NCI-H1694 treated with DMSO at 0.1 percent for 48 hours (cell line): ENCODE measurements at regions not wholly inside any gene's neighbourhood (a gene's known extent, or its start where the extent isn't known, plus 50 kb on each side); places are given as distances from the start of the nearest gene placed in this dataset.

Experiments
- DNase-seq: peaks from one replicate; lab custom pipeline; 2025; lab: John Stamatoyannopoulos, UW

DNA sequence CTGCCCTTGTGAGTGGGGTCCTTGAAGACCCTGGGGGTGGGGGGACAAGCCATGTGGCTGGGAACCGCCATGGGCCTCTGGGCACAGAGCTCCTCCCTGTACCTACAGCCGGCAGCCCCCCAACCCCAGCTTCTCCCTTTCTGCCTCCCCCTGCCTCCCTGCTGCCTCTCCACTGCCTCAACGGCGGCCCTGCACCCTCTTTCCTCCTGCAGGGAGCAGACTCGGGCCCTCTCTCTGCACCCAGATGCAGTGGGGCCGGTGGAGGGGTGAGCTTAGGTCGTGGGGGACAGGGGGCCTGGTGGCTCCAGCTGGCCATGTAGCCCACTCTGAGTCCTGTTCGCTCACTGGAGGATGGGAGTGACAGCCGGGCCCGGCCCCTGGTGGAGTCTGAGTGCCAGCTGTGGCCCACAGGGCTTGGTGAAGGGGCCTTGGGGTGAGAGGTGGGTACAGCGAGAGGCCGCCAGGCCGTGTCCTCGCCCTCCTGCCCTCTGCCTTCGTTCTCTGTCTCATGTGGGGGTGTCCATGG is 139.3 kb upstream of the COL5A1 start:
- DNase-seq, result no peak

DNA sequence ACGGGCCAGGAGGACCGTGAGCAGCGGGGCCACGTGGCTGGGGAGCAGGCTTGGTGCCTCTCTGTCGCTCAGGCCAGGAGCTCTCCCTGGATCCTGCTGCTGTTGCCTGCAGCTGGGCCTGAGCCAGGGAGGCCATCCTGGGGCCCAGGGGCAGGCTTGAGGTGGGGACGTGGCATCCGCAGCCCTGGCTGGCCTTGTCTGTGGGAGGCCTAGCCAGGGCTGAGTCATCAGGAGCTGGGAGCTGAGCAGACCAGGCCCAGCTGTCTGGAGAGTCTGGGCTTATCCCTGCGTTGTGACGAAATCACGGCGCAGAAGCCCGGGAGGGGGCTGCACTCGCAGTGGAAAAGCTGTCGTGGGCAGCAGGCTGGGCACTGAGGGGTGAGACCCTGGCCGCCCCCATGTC is 138.8 kb upstream of the COL5A1 start:
- DNase-seq, result no peak

DNA sequence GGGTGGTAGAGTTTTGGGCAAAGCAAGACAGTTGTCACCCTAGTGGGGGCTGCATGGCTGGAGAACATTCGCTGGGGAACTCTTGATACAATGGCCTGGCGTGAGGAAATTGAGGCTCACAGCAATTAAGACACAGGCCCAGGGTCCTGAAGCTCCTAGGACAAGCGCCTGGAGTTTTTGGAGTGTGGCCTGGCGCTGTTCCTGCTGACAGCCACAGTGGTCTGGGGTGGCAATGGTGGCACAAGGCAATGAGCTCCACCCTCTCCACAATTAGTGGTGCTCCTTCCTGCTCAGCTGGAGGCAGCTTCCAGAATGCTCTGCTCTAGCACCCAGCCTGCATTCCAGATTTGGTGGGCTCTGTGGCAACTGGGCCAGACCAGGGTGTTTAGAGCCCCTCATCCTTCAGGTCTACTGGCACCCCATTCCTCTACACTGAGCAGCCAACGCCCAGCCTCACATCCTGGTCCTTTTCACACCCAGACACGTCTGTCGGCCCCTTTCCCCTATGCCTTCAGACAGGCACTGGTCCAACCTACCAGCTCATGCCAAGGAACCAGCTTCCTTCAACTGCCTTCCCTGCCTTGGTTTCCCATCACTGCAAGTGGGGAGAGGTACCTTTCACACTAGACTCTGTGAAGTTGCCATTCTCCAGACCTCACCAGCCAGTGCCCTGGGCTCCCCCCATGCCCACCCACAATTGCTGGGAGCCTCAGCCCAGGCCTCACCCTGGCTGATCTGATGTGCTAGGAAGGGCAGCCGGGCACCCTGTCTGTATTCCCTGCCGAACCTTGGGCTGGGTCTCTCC is 138.1 kb upstream of the COL5A1 start:
- DNase-seq, result no peak

DNA sequence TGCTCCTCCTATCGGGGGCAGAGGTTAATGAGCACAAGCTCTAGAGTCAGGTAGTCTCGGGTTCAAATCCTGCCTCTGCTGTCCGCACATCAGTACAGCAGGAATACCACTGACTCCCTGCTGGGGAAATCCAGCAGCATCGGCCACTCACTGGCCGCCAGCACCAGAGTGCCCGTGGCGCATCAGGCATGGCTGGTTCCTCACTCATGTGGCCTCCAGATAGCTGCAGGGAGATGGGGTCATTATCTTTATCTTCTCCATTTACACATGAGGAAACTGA is 137.6 kb upstream of the COL5A1 start:
- DNase-seq, result no peak

GRCh38 chr9:134505032-134505431 is 136.6 kb upstream of the COL5A1 start:
- DNase-seq, result no peak

DNA sequence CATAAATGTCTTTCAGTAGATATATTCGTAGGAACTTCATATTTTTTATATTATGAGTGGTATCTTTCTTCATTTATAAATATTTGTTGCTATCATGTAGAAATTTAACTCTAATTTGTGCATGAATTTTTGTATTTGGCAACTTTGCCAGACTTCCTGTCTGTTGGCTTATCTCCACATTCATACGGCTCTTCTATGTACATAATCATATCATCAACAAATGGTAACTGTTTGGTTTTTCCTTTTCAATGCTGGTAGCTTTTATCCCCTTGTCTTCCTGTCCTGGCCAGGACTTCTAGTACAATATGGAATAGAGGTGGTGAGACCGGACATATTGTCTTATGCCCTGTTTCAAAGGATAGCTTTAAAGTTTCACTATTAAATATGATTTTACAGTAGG is 132.3 kb upstream of the COL5A1 start:
- DNase-seq, result no peak

DNA sequence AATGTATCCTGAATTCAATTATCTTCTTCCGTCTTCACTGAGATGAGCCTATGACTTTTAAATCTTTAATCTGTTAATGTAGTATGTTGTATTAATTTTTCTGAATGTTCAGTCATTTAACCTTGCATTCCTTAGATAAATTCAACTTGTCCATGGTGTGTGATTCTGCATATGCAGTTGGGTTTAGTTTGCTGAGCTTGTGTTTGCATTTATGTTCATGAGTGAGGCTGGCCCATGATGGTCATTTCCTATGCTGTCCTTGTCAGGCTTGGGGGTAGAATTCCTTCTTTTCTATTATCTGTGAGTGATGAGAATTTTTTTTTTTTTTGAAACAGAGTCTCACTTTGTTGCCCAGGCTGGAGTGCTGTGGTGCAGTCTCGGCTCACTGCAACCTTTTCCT is 131.8 kb upstream of the COL5A1 start:
- DNase-seq, result no peak

GRCh38 chr9:134514503-134514902 is 127.1 kb upstream of the COL5A1 start:
- no peak for DNase-seq

DNA sequence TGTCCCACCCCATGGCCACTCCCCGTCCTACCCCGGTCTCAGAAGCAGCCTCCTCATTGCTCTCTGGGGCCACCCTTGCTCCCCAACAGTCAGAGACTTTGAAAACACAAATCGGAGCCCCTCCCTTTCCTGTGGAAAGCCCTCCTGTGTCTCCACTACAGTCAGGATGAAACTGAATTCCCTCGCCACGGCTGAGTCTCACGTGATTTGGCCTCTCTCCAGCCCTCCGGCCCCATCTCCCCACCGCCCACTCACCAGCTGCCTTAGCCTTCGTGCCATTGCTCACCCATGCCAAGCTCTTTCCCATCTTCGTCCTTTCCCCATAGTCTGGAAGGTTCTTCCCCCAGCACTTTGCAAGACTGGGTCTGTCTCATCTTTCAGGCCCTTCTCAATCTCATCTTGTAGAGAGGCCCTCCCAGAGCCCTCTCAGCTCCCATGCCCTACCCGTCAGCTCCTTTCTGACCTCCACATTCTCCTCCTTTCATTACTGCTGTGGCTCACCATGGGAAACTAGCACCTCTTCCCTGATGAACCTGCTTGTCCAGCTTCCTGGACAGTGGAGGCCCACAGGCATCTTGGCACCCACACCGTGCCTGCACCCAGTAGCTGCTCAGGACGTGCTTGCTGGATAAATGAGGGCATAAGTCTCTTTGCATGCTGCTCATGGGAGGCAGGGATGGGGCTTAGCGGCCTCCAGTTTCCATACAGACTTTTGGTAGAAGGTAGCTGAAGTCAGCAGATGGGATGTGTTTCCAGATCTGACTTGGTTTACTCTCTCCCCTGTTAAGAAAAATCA is 126.4 kb upstream of the COL5A1 start:
- no peak for DNase-seq

GRCh38 chr9:134516464-134516863 is 125.1 kb upstream of the COL5A1 start:
- DNase-seq, result no peak

- no peak for DNase-seq
These were observed 124.4 kb upstream of the COL5A1 start for GRCh38 chr9:134517069-134517680.

GRCh38 chr9:134518004-134518606 is 123.5 kb upstream of the COL5A1 start:
- DNase-seq, result no peak

GRCh38 chr9:134519375-134520070 is 122.1 kb upstream of the COL5A1 start:
- no peak for DNase-seq

DNA sequence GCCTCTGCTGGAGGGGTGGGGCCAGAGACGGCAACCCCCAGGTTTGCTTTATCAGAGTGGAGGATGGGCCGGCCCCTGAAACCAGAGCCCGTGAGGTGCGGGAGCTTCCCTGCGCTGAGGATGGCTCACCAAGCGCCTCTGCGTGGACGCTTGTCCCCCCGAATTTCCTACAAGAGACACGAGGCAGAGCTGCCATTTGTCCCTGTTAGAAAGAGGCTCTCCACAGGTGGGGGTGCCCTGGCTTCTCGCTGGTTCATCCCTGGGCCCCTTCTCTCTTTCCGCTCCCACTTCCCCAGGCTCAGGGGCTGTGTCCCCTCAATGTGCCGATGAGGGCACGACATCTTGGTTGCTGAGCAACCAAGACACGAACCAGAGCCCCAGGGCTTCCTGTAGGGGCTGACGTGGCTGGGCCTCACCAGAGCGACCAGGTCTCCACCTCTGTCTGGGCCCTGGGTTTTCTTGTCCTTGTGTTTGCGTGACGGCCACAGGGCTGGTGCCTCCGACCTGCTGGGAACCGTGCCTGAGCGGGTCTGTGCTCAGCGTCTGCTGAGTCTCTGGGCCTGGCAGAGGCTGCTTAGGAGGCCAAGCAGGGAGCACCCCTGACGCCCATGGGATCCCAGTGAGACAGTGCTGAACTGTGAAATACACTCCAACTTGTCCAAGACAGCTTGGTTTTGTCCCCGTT is 119.6 kb upstream of the COL5A1 start:
- no peak for DNase-seq

DNA sequence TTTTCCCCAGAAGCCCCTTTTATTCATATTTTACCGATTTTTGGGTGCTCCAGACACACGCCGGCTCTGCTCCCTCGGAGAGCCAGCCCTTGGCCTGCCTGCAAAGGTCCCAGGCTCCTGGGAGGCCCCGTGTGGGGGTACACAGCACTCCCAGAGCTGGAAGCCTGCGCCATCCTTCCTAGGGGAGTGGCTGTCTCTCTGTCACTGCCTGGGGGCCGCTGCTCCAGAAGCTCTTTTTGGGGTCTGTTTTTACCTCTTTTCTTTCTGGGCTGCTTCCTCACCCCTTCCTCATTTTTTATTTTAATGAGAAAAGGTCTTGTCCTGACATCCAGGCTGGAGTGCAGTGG is 119.1 kb upstream of the COL5A1 start:
- DNase-seq, result no peak

DNA sequence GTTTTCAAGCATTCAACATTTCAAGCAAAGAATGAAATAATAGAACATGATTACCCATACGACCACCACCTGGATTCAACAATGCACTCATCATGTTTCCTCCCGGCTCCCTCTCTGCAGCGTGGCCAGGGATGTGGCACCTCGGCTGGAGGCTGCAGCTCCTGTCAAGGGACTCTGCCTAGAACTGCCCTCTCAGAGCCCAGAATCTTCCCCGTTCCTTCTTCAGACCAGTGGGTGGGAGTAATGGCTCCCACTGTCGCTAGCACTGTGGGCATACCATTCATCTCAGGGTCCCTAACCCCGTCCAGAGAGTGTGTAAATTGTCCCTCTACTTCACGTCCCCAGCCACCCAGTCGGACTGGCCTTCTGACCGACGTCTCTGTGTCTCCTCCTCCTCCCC is 118.6 kb upstream of the COL5A1 start:
- DNase-seq, result no peak

GRCh38 chr9:134525070-134525815 is 116.4 kb upstream of the COL5A1 start:
- no peak for DNase-seq

DNA sequence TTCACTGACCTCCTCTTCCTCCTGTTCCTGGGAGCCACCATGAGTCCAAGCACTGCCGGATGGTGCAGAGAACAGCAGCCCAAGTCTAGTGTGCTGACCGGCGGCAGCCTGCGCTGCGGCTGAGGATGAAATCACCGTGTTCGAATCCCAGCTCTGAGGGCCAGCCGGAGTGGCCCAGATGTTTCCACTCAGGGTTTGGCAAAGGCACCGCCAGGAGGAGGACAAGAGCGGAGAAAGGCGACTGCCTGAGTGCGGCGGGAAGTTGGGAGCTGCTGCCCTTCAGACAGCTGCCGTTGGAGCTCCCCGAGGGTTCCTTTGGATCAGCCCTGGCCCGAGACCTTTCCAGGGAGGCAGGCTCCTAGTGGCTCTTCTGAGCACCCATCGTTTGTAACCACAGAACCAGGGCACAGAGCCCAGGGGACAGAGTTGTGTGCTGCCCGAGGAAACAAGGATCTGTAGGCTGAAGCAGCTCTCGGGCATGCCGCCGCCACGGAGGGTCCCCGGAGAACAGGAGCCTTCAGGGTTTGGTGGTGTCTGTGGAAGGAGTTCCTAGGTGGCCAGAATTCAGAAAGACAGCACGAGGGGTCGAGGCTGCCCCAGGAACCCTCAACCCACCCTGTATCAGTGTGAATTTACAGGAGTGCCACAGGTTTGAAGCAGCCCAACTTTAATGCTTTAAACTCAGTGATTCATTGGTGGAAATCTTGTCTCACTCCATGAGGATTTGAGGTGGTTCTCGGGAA is 115.6 kb upstream of the COL5A1 start:
- no peak for DNase-seq

GRCh38 chr9:134526584-134527477 is 114.8 kb upstream of the COL5A1 start:
- no peak for DNase-seq
